HG02943 (cell line): ENCODE measurements at regions not wholly inside any gene's neighbourhood (a gene's known extent, or its start where the extent isn't known, plus 50 kb on each side); places are given as distances from the start of the nearest gene placed in this dataset.

Source experiments
- ATAC-seq: cut with Tn5 transposase; IDR thresholded peaks from one replicate; pipeline ENCODE4 v1.9.1; 2021; ENCODE audit warnings: mild to moderate bottlenecking, low read depth, moderate library complexity; ENCODE audit not compliant: unreplicated experiment

GRCh38 chr13:79096099-79096498 is 310.0 kb downstream of the RBM26 start:
- no peak for ATAC-seq

- no peak for ATAC-seq
These were observed 315.4 kb downstream of the RBM26 start for GRCh38 chr13:79090552-79091124.

DNA sequence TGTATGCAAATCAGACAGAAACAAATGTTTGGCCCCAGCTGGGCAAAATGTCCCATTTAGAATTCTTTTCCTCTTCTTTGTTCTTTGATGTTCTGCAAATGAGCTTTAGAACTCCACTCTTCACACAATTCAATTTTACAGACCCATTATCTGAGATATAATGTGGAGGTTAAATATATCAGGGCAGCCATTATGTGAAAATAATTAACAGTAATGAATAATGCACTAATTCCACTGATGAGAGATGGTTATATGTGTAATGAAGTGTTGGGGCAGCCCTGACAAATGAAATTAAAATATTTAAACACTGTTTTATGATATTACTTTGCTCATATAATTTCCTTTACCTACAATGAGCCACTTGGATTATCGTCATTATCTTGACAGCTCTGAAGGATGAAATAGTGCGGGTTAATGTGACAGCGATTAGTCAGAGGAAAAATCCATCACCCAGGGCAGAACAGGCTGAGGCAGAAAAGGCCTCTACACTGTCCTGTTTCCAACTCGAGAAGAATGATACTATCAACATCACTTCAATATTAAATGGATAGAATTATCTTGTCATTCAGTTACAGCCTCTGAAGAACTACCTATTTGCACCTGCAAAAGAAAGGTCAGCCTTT is 321.1 kb downstream of the RBM26 start:
- ATAC-seq, result no peak

DNA sequence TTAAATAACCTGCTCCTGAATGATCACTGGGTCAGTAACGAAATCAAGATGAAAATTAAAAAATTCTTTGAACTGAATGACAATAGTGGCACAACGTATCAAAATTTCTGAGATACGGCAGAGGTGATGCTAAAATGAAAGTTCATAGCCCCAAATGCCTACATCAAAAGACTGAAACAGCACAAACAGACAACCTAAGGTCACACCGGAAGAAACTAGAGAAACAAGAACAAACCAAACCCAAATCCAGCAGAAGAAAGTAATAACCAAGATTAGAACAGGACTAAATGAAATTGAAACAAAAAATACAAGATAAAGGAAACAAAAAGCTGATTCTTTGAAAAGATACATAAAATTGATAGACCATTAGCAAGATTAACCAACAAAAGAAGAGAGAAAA is 324.1 kb downstream of the RBM26 start:
- no peak for ATAC-seq

DNA sequence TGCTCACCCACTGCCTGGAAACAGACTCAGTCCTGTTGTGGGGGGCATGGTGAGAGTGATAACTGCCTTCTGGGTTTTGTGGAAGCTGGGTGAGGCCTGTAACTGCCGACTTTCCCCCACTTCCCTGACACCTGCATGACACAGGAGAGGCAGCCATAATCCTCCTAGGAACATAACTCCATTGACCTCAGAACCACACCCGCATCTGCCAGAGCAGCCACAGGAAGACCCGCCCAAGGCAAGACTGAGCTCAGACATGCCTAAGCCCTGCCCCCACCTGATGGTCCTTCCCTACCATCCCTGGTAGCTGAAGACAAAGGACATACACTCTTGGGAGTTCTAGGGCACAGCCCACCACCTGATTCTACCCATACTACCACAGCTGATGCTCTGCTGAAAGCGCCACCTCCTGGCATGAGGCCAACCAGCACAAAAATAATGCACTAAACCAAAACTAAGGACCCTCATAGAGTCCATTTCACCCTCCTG is 326.7 kb downstream of the RBM26 start:
- ATAC-seq, result no peak

GRCh38 chr13:79075703-79076102 is 330.4 kb downstream of the RBM26 start:
- ATAC-seq, result no peak

- peak; percentile 57 for ATAC-seq
These were observed 335.6 kb downstream of the RBM26 start for GRCh38 chr13:79070343-79070974.

DNA sequence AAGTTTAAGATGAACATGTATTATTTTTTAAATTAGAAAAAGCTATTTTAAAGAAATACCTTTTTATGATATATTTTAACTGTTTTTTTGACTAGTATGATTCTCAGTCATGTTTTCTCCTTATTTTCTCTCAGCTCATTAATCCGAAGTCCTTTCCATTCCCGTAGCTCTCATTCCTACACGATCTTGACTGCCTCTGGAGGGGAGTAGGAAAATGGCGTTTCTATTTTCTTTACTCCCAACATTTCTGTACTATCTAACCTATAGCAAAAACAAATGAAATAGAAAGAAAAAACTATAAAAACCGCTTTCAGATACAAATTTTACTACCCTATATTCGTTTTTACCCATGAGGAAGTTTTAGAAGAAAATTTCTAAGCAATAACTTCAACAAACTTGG is 343.8 kb downstream of the RBM26 start:
- ATAC-seq, result no peak

DNA sequence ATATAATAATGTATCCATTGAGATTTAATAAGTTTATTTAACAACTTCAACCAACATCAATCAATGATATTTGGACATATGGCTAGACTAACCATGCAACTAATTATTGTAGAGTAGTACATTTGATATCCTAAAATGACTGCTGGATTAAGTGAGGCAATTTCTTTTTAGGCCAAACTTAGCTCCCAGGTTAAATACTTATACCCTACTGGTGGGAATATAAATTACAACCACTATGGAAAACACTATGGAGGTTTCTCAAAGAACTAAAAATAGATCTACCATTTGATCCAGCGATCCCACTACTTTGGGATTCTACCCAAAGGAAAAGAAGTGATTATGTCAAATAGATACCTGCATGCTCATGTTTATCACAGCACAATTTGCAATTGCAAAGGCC is 345.8 kb downstream of the RBM26 start:
- ATAC-seq, result no peak

- no peak for ATAC-seq
These were observed 349.3 kb downstream of the RBM26 start for GRCh38 chr13:79056706-79057105.

DNA sequence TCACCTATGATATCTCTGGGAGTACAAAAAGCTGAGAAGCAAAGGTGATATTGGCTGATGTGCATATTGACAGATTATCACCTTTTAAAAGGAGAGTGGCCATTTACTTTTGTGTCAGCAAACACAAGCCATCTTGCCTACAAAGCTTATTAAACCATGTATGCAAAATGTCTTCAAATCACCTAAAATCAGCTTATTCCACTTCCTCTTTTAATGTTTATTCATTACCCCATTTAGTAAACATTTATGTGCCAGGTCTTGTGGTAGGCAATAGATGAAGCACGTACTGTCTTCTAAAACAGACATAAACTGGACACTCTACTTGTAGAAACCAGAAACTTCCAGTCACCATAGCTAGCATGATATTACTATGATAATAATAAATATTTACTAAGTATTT is 354.6 kb downstream of the RBM26 start:
- no peak for ATAC-seq

DNA sequence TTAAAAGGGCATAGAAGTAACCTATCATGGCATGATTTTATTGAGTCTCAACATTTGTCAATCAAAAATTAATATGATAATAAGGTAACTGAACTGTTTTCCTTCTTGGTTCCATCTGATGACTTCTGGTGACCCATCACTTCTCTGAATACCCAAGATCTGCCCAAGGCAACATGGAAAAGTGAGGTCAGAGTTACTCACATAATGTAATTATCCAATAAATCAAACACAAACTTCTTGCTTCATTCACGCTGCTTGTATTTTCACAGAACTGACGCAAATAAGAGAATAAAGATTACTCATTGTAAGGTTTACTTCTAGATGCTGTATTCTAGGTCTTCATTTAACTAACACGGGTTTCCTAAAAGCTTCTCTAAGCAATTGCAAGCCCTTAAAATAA is 361.6 kb downstream of the RBM26 start:
- ATAC-seq, result no peak

GRCh38 chr13:79043208-79043607 is 362.8 kb downstream of the RBM26 start:
- no peak for ATAC-seq

- ATAC-seq, result no peak
These were observed 368.9 kb downstream of the RBM26 start for GRCh38 chr13:79037197-79037596.

DNA sequence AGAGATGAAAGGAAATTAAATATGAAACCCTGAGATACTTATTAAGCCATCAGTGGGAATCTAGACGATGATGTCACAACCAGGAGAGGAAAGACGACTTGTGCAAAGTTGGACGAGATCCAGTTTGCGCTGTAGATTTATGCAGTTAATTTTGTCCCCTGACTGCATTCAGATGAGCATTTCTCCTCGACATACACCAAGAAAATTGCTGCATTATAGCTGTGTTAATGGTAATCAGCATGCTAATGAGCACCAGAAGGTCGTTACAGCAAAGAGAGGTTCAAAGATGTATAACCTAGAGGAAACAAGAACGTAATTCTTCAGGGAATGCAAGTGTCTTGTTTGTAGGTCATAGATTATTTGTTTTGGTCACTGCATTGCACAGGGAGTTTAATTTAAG is 371.7 kb downstream of the RBM26 start:
- no peak for ATAC-seq

DNA sequence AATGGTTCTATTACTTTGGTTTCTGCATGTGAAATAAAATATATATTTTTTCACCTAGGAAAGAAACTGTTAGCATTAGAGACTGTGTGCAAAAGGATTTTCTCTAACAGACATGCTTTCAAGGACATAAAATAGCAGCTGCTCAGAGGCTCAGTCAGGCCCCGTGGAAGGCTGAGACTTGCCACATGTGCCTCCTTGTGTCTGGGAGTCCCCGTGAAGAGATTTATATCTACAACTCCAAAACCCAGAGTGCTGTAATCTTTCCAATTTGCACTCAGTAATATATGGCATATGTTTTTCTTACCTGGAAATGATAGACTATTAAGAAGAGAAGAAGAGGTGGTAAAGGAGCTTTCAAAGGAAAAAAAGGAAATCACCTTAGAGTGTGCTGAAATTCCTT is 371.6 kb upstream of the OBI1 start:
- no peak for ATAC-seq

GRCh38 chr13:79018166-79018565 is 359.2 kb upstream of the OBI1 start:
- no peak for ATAC-seq

DNA sequence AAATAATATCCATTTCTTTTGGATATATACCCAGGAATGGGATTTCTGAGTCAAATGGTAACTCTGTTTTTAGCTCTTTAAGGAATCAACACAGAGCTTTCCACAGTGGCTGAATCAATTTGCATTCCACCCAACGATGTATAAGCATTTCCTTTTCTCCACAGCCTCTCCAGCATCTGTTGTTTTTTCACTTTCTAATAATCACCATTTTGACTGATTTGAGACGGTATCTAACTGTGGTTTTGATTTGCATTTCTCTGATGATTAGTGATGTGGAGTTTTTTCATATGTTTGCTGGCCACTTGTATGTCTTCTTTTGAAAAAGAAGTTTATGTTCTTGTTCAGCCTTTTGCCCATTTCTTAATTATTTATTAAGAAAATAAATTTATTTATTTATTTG is 352.2 kb upstream of the OBI1 start:
- ATAC-seq, result no peak

DNA sequence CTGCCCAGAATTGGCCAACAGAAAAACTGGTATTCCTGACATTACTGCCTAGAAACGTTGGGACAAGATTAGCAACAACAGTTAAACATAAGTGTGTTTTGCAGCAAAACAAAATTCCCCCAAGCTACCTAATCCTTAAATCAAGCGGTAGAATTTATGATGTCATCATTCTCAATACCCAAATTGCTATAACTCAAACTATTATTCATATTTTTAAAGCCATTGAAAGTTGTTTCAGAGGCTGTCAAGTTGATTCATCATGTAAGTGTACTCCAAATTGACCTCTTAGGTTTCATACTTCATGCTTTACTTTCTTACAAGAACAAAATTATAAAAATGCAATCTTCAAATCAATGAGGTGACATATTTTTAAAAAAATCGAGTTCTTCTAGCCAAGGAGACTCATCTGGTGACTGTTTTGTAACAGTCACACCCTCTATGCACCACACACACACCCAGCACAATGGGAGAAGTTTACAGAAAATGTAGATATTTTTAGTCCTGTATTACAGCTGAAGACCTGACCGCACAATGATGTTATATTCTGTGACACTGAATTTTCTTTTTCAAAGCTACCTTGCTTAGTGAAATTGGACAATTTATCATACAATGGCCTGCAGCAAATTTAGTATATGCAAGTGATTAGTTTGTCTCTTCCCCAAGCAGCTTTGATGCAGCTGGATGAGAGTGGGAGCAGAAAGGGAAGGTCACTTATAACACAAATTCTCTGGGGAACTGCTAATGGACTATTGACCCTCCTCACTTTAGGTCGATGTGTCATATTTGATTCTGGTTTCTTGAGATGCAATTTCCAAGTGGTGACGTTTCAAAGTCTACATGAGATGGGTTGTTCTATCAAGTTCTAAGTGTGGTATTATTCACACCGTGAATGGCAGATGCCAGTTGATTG is 345.3 kb upstream of the OBI1 start:
- ATAC-seq, result no peak

DNA sequence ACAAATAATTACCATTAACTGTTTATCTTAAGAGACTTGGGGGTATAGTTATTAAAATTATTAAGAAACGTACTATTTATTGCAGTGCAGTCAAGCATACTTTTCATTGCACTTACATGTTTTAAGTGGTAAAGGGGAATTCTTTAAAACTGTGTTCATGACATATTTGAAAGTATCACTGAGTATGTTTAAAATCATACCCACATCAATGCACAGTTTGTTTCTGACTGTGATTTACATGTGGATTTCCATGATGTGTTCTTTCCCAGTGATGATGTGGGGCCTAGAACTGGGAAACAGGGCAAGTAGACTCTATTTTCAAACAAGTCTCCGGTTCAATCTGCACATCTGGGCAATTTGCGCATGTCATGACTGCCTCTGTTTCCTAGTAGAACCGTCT is 340.5 kb upstream of the OBI1 start:
- ATAC-seq, result no peak

GRCh38 chr13:78998630-78999315 is 339.8 kb upstream of the OBI1 start:
- ATAC-seq, result no peak
